ENCODE measurements at regions not wholly inside any gene's neighbourhood (a gene's known extent, or its start where the extent isn't known, plus 50 kb on each side); places are given as distances from the start of the nearest gene placed in this dataset.

GRCh38 chr6:92848901-92849300 lies 570.5 kb downstream of the EPHA7 start:
- TF ChIP-seq CTCF (optimal IDR thresholded peaks at IDR 0.05 in 1 of 3, IDR thresholded peaks at IDR 0.05 in 1 of 3, conservative IDR thresholded peaks at IDR 0.05 in 1 of 3; ENCODE audit: extremely low read depth in 1 of 3, insufficient read depth in 2 of 3, low read length in 3 of 3) (no peak), EZH2 (IDR thresholded peaks at IDR 0.05; ENCODE audit: low read length) (no peak)

All from keratinocyte (primary cell).